Esophagus muscularis mucosa (tissue), 4 donors: ENCODE measurements at regions not wholly inside any gene's neighbourhood (a gene's known extent, or its start where the extent isn't known, plus 50 kb on each side); places are given as distances from the start of the nearest gene placed in this dataset.

ENCODE experiments used
- DNase-seq: peaks from one replicate; pipeline ENCODE4 v3.0.0-alpha.2; 2017; ENCODE audit errors: extremely low spot score
- H3K27ac ChIP-seq, 4 donors: fragments of 200-600 bp; sonication (generic); replicated peaks in 1 of 4; 1 replicate in 3 of 4; 2 replicates in 1 of 4; pipeline ENCODE4 v1.5.1; 2016 to 2019; ENCODE audit warnings: mild to moderate bottlenecking in 1 of 4
- H3K27me3 ChIP-seq, 4 donors: fragments of 200-600 bp; sonication (generic); one replicate each; pipeline versions ENCODE4 v1.5.1 to v1.6.0; 2016 to 2019
- H3K36me3 ChIP-seq, 4 donors: fragments of 200-600 bp; sonication (generic); one replicate each; pipeline ENCODE4 v1.5.1; 2016 to 2019
- H3K4me1 ChIP-seq, 4 donors: fragments of 200-600 bp; sonication (generic); one replicate each; pipeline ENCODE4 v1.5.1; 2016 to 2019
- H3K4me3 ChIP-seq, 4 donors: fragments of 200-600 bp; sonication (generic); 1 replicate in 2 of 4; 2 replicates in 2 of 4; pipeline ENCODE4 v1.5.1; 2016 to 2019; ENCODE audit warnings: mild to moderate bottlenecking in 4 of 4, moderate library complexity in 1 of 4
- H3K9me3 ChIP-seq, 4 donors: fragments of 200-600 bp; sonication (generic); 1 replicate in 3 of 4; 2 replicates in 1 of 4; pipeline ENCODE4 v1.5.1; 2016 to 2019
- CTCF ChIP-seq, 3 experiments: fragments of 200-600 bp in 2 of 3; fragments of 450-650 bp in 1 of 3; sonication (generic) in 2 of 3; IDR thresholded peaks; one replicate each; pipeline ENCODE4 v1.5.1; 2017 to 2019; ENCODE audit warnings: antibody characterized with exemption in 3 of 3, mild to moderate bottlenecking in 2 of 3, moderate library complexity in 1 of 3
- EP300 ChIP-seq: sonication (generic); formaldehyde crosslinking; IDR thresholded peaks from one replicate; pipeline ENCODE4 v1.6.1; 2017; ENCODE audit warnings: antibody characterized with exemption
- POLR2A ChIP-seq: fragments of 450-650 bp; IDR thresholded peaks from one replicate; pipeline ENCODE4 v1.6.1; 2017; ENCODE audit warnings: antibody characterized with exemption, moderate library complexity, mild to moderate bottlenecking, low read depth
- POLR2AphosphoS5 ChIP-seq, 2 donors: sonication (generic); formaldehyde crosslinking; IDR thresholded peaks; one replicate each; pipeline ENCODE4 v1.6.1; 2017; ENCODE audit warnings: antibody characterized with exemption in 2 of 2
- WGBS: methylation state at CpG from one replicate; pipeline ENCODE4 v1.1.5; 2018; 5-methylcytosine and 5-hydroxymethylcytosine counted together
- intact Hi-C: fragments of 100-400 bp; cut with DNase I; formaldehyde crosslinking; loops from one replicate; pipeline ENCODE4 v1.15.1; 2023

GRCh38 chr12:83919081-83919480 lies 993.5 kb downstream of the SLC6A15 start:
- DNase-seq, result no peak
- TF ChIP-seq CTCF (IDR thresholded peaks at IDR 0.05) (no peak), EP300 (no peak), POLR2AphosphoS5 (IDR thresholded peaks at IDR 0.05) (no peak), POLR2A (no peak)
- Histone ChIP-seq H3K9me3 (no peaks in the 10 kb centered on the region), H3K36me3 (no peaks in the 10 kb centered on the region), H3K27ac (no peak overlapping the region), H3K4me1 (no peaks in the 10 kb centered on the region), H3K4me3 (no peak overlapping the region), H3K27me3 (no peaks in the 10 kb centered on the region)
- WGBS, result 47% methylated on average over 3 of the region's 3 CpGs
- intact Hi-C loops, result no loop called here

GRCh38 chr12:83904175-83904574 lies 1008.4 kb downstream of the SLC6A15 start:
- intact Hi-C loops, result no loop called here
- 78% methylated on average over 6 of the region's 6 CpGs for WGBS

GRCh38 chr12:83896416-83896815 lies 1016.2 kb downstream of the SLC6A15 start:
- Histone ChIP-seq H3K4me1 (no peaks in the 10 kb centered on the region), H3K27ac (no peak overlapping the region), H3K4me3 (no peak overlapping the region), H3K27me3 (no peaks in the 10 kb centered on the region), H3K36me3 (no peaks in the 10 kb centered on the region), H3K9me3 (no peaks in the 10 kb centered on the region)
- DNase-seq, result no peak
- no peak for TF ChIP-seq POLR2A
- no peak for TF ChIP-seq EP300
- TF ChIP-seq CTCF (IDR thresholded peaks at IDR 0.05), result no peak
- TF ChIP-seq POLR2AphosphoS5 (IDR thresholded peaks at IDR 0.05), result no peak
- intact Hi-C loops, result no loop called here
- 71% methylated on average over 2 of the region's 2 CpGs for WGBS

More at GRCh38 chr12:83904175-83904574, 1008.4 kb downstream of the SLC6A15 start:
- no peaks in the 10 kb centered on the region for H3K36me3 ChIP-seq
- no peaks in the 10 kb centered on the region for H3K4me1 ChIP-seq
- no peaks in the 10 kb centered on the region for H3K27me3 ChIP-seq
- no peak for DNase-seq
- TF ChIP-seq EP300 (no peak), POLR2A (no peak), CTCF (IDR thresholded peaks at IDR 0.05) (no peak)
- H3K4me3 ChIP-seq, result no peak overlapping the region
- no peaks in the 10 kb centered on the region for H3K9me3 ChIP-seq
- no peak overlapping the region for H3K27ac ChIP-seq

GRCh38 chr12:83893101-83893500 lies 1019.5 kb downstream of the SLC6A15 start:
- Histone ChIP-seq H3K4me3 (no peak overlapping the region), H3K27me3 (no peaks in the 10 kb centered on the region), H3K9me3 (no peaks in the 10 kb centered on the region), H3K36me3 (no peaks in the 10 kb centered on the region), H3K27ac (no peak overlapping the region), H3K4me1 (no peaks in the 10 kb centered on the region)
- intact Hi-C loops, result no loop called here
- TF ChIP-seq CTCF (IDR thresholded peaks at IDR 0.05), result no peak
- no peak for TF ChIP-seq POLR2AphosphoS5 (IDR thresholded peaks at IDR 0.05)
- no peak for TF ChIP-seq EP300
- WGBS, result 8% methylated on average over 1 of the region's 1 CpG
- DNase-seq, result no peak

- H3K4me3 ChIP-seq, result no peak overlapping the region
- no peaks in the 10 kb centered on the region for H3K9me3 ChIP-seq
- no peaks in the 10 kb centered on the region for H3K4me1 ChIP-seq
- intact Hi-C loops, result no loop called here
- no peaks in the 10 kb centered on the region for H3K36me3 ChIP-seq
- H3K27me3 ChIP-seq, result no peaks in the 10 kb centered on the region
- TF ChIP-seq POLR2AphosphoS5 (IDR thresholded peaks at IDR 0.05) (no peak), EP300 (no peak), POLR2A (no peak), CTCF (IDR thresholded peaks at IDR 0.05) (no peak)
- no peak overlapping the region for H3K27ac ChIP-seq
- DNase-seq, result no peak
These were observed 1022.9 kb downstream of the SLC6A15 start for GRCh38 chr12:83889745-83890144.
